ENCODE measurements at regions not wholly inside any gene's neighbourhood (a gene's known extent, or its start where the extent isn't known, plus 50 kb on each side); places are given as distances from the start of the nearest gene placed in this dataset.

- H3K9me3 Mint-ChIP-seq: no peaks in the 10 kb centered on the region
- no peaks in the 10 kb centered on the region for H3K4me1 Mint-ChIP-seq (ENCODE audit: low read depth)
- H3K27ac Mint-ChIP-seq: no peak overlapping the region
- H3K27me3 Mint-ChIP-seq: peaks cover 12% of the 10 kb centered on the region
- H3K4me3 Mint-ChIP-seq: no peak overlapping the region
- H3K36me3 Mint-ChIP-seq (ENCODE audit: low read depth): no peaks in the 10 kb centered on the region
- DNase-seq: no peak
These were observed 291.1 kb upstream of the TLE4 start for GRCh38 chr9:79280691-79281090.

GRCh38 chr9:79284081-79284480, 287.7 kb upstream of the TLE4 start:
- H3K36me3 Mint-ChIP-seq (ENCODE audit: low read depth): no peaks in the 10 kb centered on the region
- no peak overlapping the region for H3K4me3 Mint-ChIP-seq
- H3K9me3 Mint-ChIP-seq: no peaks in the 10 kb centered on the region
- no peaks in the 10 kb centered on the region for H3K4me1 Mint-ChIP-seq (ENCODE audit: low read depth)
- no peak for DNase-seq
- H3K27me3 Mint-ChIP-seq: peaks cover 3% of the 10 kb centered on the region
- H3K27ac Mint-ChIP-seq: no peak overlapping the region

GRCh38 chr9:79286992-79287707, 284.6 kb upstream of the TLE4 start:
- Mint-ChIP-seq H3K4me3 (no peak overlapping the region), H3K27ac (no peak overlapping the region), H3K36me3 (ENCODE audit: low read depth) (no peaks in the 10 kb centered on the region), H3K4me1 (ENCODE audit: low read depth) (no peaks in the 10 kb centered on the region), H3K9me3 (no peaks in the 10 kb centered on the region), H3K27me3 (no peaks in the 10 kb centered on the region)
- DNase-seq: no peak

- Mint-ChIP-seq H3K9me3 (no peaks in the 10 kb centered on the region), H3K27me3 (no peaks in the 10 kb centered on the region), H3K4me1 (ENCODE audit: low read depth) (no peaks in the 10 kb centered on the region), H3K36me3 (ENCODE audit: low read depth) (no peaks in the 10 kb centered on the region), H3K27ac (no peak overlapping the region), H3K4me3 (no peak overlapping the region)
- DNase-seq: no peak
These were observed 284.0 kb upstream of the TLE4 start for GRCh38 chr9:79287708-79288290.

- no peak overlapping the region for H3K27ac Mint-ChIP-seq
- no peaks in the 10 kb centered on the region for H3K4me1 Mint-ChIP-seq (ENCODE audit: low read depth)
- H3K27me3 Mint-ChIP-seq: peaks cover 5% of the 10 kb centered on the region
- H3K36me3 Mint-ChIP-seq (ENCODE audit: low read depth): no peaks in the 10 kb centered on the region
- no peak overlapping the region for H3K4me3 Mint-ChIP-seq
- no peaks in the 10 kb centered on the region for H3K9me3 Mint-ChIP-seq
- no peak for DNase-seq
These were observed 281.9 kb upstream of the TLE4 start for GRCh38 chr9:79289856-79290255.

GRCh38 chr9:79292731-79293280, 279.0 kb upstream of the TLE4 start:
- Mint-ChIP-seq H3K4me1 (ENCODE audit: low read depth) (no peaks in the 10 kb centered on the region), H3K4me3 (no peak overlapping the region), H3K36me3 (ENCODE audit: low read depth) (no peaks in the 10 kb centered on the region), H3K9me3 (no peaks in the 10 kb centered on the region), H3K27ac (no peak overlapping the region), H3K27me3 (peaks cover 5% of the 10 kb centered on the region)
- DNase-seq: no peak

GRCh38 chr9:79300068-79300467, 271.7 kb upstream of the TLE4 start:
- no peaks in the 10 kb centered on the region for H3K36me3 Mint-ChIP-seq (ENCODE audit: low read depth)

GRCh38 chr9:79301085-79301484, 270.7 kb upstream of the TLE4 start:
- Mint-ChIP-seq H3K4me1 (ENCODE audit: low read depth) (no peaks in the 10 kb centered on the region), H3K36me3 (ENCODE audit: low read depth) (no peaks in the 10 kb centered on the region), H3K27ac (no peak overlapping the region), H3K9me3 (no peaks in the 10 kb centered on the region), H3K4me3 (no peak overlapping the region), H3K27me3 (peaks cover 4% of the 10 kb centered on the region)
- DNase-seq: no peak

More at GRCh38 chr9:79300068-79300467, 271.7 kb upstream of the TLE4 start:
- H3K27me3 Mint-ChIP-seq: peaks cover 2% of the 10 kb centered on the region
- no peaks in the 10 kb centered on the region for H3K4me1 Mint-ChIP-seq (ENCODE audit: low read depth)
- H3K4me3 Mint-ChIP-seq: no peak overlapping the region
- H3K27ac Mint-ChIP-seq: no peak overlapping the region
- no peak for DNase-seq
- no peaks in the 10 kb centered on the region for H3K9me3 Mint-ChIP-seq

GRCh38 chr9:79301551-79302391, 270.0 kb upstream of the TLE4 start:
- H3K27me3 Mint-ChIP-seq: peaks cover 4% of the 10 kb centered on the region
- H3K9me3 Mint-ChIP-seq: no peaks in the 10 kb centered on the region
- DNase-seq: no peak
- no peaks in the 10 kb centered on the region for H3K36me3 Mint-ChIP-seq (ENCODE audit: low read depth)
- H3K4me3 Mint-ChIP-seq: no peak overlapping the region
- no peak overlapping the region for H3K27ac Mint-ChIP-seq
- no peaks in the 10 kb centered on the region for H3K4me1 Mint-ChIP-seq (ENCODE audit: low read depth)

- H3K4me1 Mint-ChIP-seq (ENCODE audit: low read depth): no peaks in the 10 kb centered on the region
- H3K36me3 Mint-ChIP-seq (ENCODE audit: low read depth): no peaks in the 10 kb centered on the region
- no peak for DNase-seq
- no peaks in the 10 kb centered on the region for H3K9me3 Mint-ChIP-seq
- H3K4me3 Mint-ChIP-seq: no peak overlapping the region
- H3K27ac Mint-ChIP-seq: no peak overlapping the region
- H3K27me3 Mint-ChIP-seq: peaks cover 4% of the 10 kb centered on the region
These were observed 269.2 kb upstream of the TLE4 start for GRCh38 chr9:79302569-79302968.

- no peak for DNase-seq
- Mint-ChIP-seq H3K9me3 (no peaks in the 10 kb centered on the region), H3K36me3 (ENCODE audit: low read depth) (no peaks in the 10 kb centered on the region), H3K4me1 (ENCODE audit: low read depth) (no peaks in the 10 kb centered on the region), H3K27me3 (peaks cover 2% of the 10 kb centered on the region), H3K27ac (no peak overlapping the region), H3K4me3 (no peak overlapping the region)
These were observed 263.8 kb upstream of the TLE4 start for GRCh38 chr9:79308012-79308411.

GRCh38 chr9:79312686-79313421, 258.9 kb upstream of the TLE4 start:
- Mint-ChIP-seq H3K4me1 (ENCODE audit: low read depth) (no peaks in the 10 kb centered on the region), H3K27ac (no peak overlapping the region), H3K36me3 (ENCODE audit: low read depth) (no peaks in the 10 kb centered on the region), H3K27me3 (peaks cover 4% of the 10 kb centered on the region), H3K9me3 (no peaks in the 10 kb centered on the region), H3K4me3 (no peak overlapping the region)
- no peak for DNase-seq

GRCh38 chr9:79325501-79325900, 246.3 kb upstream of the TLE4 start:
- H3K27me3 Mint-ChIP-seq: peaks cover 9% of the 10 kb centered on the region
- no peaks in the 10 kb centered on the region for H3K4me1 Mint-ChIP-seq (ENCODE audit: low read depth)
- H3K36me3 Mint-ChIP-seq (ENCODE audit: low read depth): no peaks in the 10 kb centered on the region
- no peak for DNase-seq
- no peak overlapping the region for H3K27ac Mint-ChIP-seq
- H3K9me3 Mint-ChIP-seq: peaks cover 4% of the 10 kb centered on the region
- no peak overlapping the region for H3K4me3 Mint-ChIP-seq

GRCh38 chr9:79329861-79330260, 241.9 kb upstream of the TLE4 start:
- Mint-ChIP-seq H3K4me3 (no peak overlapping the region), H3K4me1 (ENCODE audit: low read depth) (no peaks in the 10 kb centered on the region), H3K27me3 (peaks cover 2% of the 10 kb centered on the region), H3K36me3 (ENCODE audit: low read depth) (no peaks in the 10 kb centered on the region), H3K27ac (no peak overlapping the region), H3K9me3 (no peaks in the 10 kb centered on the region)
- no peak for DNase-seq
